Uterus (tissue), 3 donors: ENCODE measurements at regions not wholly inside any gene's neighbourhood (a gene's known extent, or its start where the extent isn't known, plus 50 kb on each side); places are given as distances from the start of the nearest gene placed in this dataset.

ENCODE experiments used
- DNase-seq, 2 donors: peaks; one replicate each; pipeline ENCODE4 v3.0.0-alpha.2; 2019 to 2020
- H3K27ac ChIP-seq, 2 donors: fragments of 200-600 bp; sonication (generic); 1 replicate in 1 of 2; 2 replicates in 1 of 2; pipeline ENCODE4 v1.5.1; 2016 to 2018
- H3K27me3 ChIP-seq, 2 donors: fragments of 200-600 bp; sonication (generic); one replicate each; pipeline ENCODE4 v1.5.1; 2018 to 2019; ENCODE audit warnings: control low read depth in 1 of 2
- H3K36me3 ChIP-seq, 2 donors: fragments of 200-600 bp; sonication (generic); one replicate each; pipeline ENCODE4 v1.5.1; 2019; ENCODE audit warnings: control low read depth in 1 of 2
- H3K4me1 ChIP-seq, 2 donors: fragments of 200-600 bp; sonication (generic); one replicate each; pipeline ENCODE4 v1.5.1; 2018 to 2019; ENCODE audit warnings: control low read depth in 1 of 2
- H3K4me3 ChIP-seq, 2 donors: fragments of 200-600 bp; sonication (generic); 1 replicate in 1 of 2; 2 replicates in 1 of 2; pipeline ENCODE4 v1.5.1; 2018 to 2019; ENCODE audit warnings: mild to moderate bottlenecking in 1 of 2
- H3K9me3 ChIP-seq, 2 donors: fragments of 200-600 bp; sonication (generic); one replicate each; pipeline ENCODE4 v1.5.1; 2019; ENCODE audit warnings: control low read depth in 1 of 2
- CTCF ChIP-seq, 4 experiments: fragments of 200-600 bp in 2 of 4; fragments of 450-650 bp in 2 of 4; sonication (generic) in 2 of 4; IDR thresholded peaks; one replicate each; pipeline ENCODE4 v1.5.1; 2016 to 2019; ENCODE audit warnings: antibody characterized with exemption in 4 of 4, mild to moderate bottlenecking in 2 of 4, moderate library complexity in 1 of 4
- POLR2A ChIP-seq, 2 donors: fragments of 450-650 bp; IDR thresholded peaks; one replicate each; pipeline ENCODE4 v1.6.1; 2016; ENCODE audit warnings: antibody characterized with exemption in 2 of 2, mild to moderate bottlenecking in 1 of 2, moderate library complexity in 1 of 2
- intact Hi-C: fragments of 100-400 bp; cut with DNase I; formaldehyde crosslinking; loops from one replicate; pipeline ENCODE4 v1.15.1; 2023; ENCODE audit warnings: low total_unique reads
- donor health status: DM: yes; HTN: yes; CAD: no.

GRCh38 chr12:20188930-20189653, 179.2 kb upstream of the PDE3A start:
- H3K4me3 ChIP-seq, result no peak overlapping the region
- DNase-seq, result no peak
- no peaks in the 10 kb centered on the region for H3K27me3 ChIP-seq
- no peak overlapping the region for H3K27ac ChIP-seq
- no peaks in the 10 kb centered on the region for H3K4me1 ChIP-seq
- no peaks in the 10 kb centered on the region for H3K9me3 ChIP-seq
- no peak for TF ChIP-seq POLR2A (IDR thresholded peaks at IDR 0.05)
- TF ChIP-seq CTCF (IDR thresholded peaks at IDR 0.05), result no peak
- no peaks in the 10 kb centered on the region for H3K36me3 ChIP-seq
- intact Hi-C loops, result no loop called here

- TF ChIP-seq POLR2A (IDR thresholded peaks at IDR 0.05), result no peak
- TF ChIP-seq CTCF (IDR thresholded peaks at IDR 0.05), result no peak
- H3K4me1 ChIP-seq, result no peaks in the 10 kb centered on the region
- no peaks in the 10 kb centered on the region for H3K36me3 ChIP-seq
- DNase-seq, result no peak
- no peak overlapping the region for H3K4me3 ChIP-seq
- H3K9me3 ChIP-seq, result no peaks in the 10 kb centered on the region
- no peaks in the 10 kb centered on the region for H3K27me3 ChIP-seq
- intact Hi-C loops, result no loop called here
- no peak overlapping the region for H3K27ac ChIP-seq
Observed at GRCh38 chr12:20189767-20190166, 178.6 kb upstream of the PDE3A start.

GRCh38 chr12:20194171-20194570, 174.2 kb upstream of the PDE3A start:
- Histone ChIP-seq H3K27ac (no peak overlapping the region), H3K9me3 (no peaks in the 10 kb centered on the region), H3K4me3 (no peak overlapping the region), H3K36me3 (no peaks in the 10 kb centered on the region), H3K27me3 (no peaks in the 10 kb centered on the region), H3K4me1 (no peaks in the 10 kb centered on the region)
- DNase-seq, result peak in 1 of 2 donors; percentile 17
- intact Hi-C loops, result no loop called here
- no peak for TF ChIP-seq POLR2A (IDR thresholded peaks at IDR 0.05)
- TF ChIP-seq CTCF (IDR thresholded peaks at IDR 0.05), result no peak

GRCh38 chr12:20196767-20197166, 171.6 kb upstream of the PDE3A start:
- no peak for DNase-seq
- Histone ChIP-seq H3K4me3 (no peak overlapping the region), H3K27me3 (no peaks in the 10 kb centered on the region), H3K27ac (no peak overlapping the region), H3K4me1 (no peaks in the 10 kb centered on the region), H3K36me3 (no peaks in the 10 kb centered on the region), H3K9me3 (no peaks in the 10 kb centered on the region)
- TF ChIP-seq CTCF (IDR thresholded peaks at IDR 0.05), result no peak
- no peak for TF ChIP-seq POLR2A (IDR thresholded peaks at IDR 0.05)
- intact Hi-C loops, result no loop called here

- intact Hi-C loops, result no loop called here
- DNase-seq, result no peak
- Histone ChIP-seq H3K27me3 (no peaks in the 10 kb centered on the region), H3K9me3 (no peaks in the 10 kb centered on the region), H3K4me3 (no peak overlapping the region), H3K36me3 (no peaks in the 10 kb centered on the region), H3K4me1 (no peaks in the 10 kb centered on the region), H3K27ac (no peak overlapping the region)
- TF ChIP-seq CTCF (IDR thresholded peaks at IDR 0.05) (no peak), POLR2A (IDR thresholded peaks at IDR 0.05) (no peak)
Observed at GRCh38 chr12:20197411-20197810, 170.9 kb upstream of the PDE3A start.
